SU-DHL-6 (cell line): ENCODE measurements at regions not wholly inside any gene's neighbourhood (a gene's known extent, or its start where the extent isn't known, plus 50 kb on each side); places are given as distances from the start of the nearest gene placed in this dataset.

Experiments
- CTCF ChIP-seq: fragments of 200-600 bp; sonication (generic); IDR thresholded peaks from one replicate; pipeline ENCODE4 v1.5.1; 2017; ENCODE audit warnings: antibody characterized with exemption, mild to moderate bottlenecking, low read length, moderate library complexity; ENCODE audit not compliant: insufficient read depth, poor library complexity, severe bottlenecking
- EZH2phosphoT487 ChIP-seq: fragments of 200-600 bp; sonication (generic), shearing (Covaris generic); conservative IDR thresholded peaks from 2 replicates; pipeline ENCODE4 v1.6.1; 2018; ENCODE audit warnings: mild to moderate bottlenecking, antibody characterized with exemption, low read length, moderate library complexity, mixed read lengths

DNA sequence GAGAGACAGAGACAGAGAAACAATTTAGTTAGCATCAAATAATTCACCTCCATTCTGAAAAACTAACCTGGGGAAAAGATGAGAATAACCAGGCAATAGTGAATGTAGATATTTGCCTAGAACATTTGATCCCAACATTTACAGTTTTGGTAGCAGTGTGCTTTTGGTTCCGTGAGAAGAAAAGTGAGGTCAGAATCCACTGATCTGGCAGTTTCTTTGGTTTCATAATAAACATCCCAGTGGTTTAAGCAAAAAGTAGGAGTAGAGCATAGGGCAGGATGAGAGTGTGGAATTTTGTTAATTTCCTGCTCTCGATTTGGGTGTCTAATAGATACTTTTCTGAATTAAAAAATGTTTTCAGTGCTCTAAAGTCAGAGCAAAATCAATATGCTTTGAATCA lies 887.0 kb downstream of the NR2F1-AS1 start:
- TF ChIP-seq CTCF, result no peak
- no peak for TF ChIP-seq EZH2phosphoT487
